Fibroblast of skin of abdomen (primary cell): ENCODE measurements at regions not wholly inside any gene's neighbourhood (a gene's known extent, or its start where the extent isn't known, plus 50 kb on each side); places are given as distances from the start of the nearest gene placed in this dataset.
"Not testable (repeated sequence)": the region's sequence is repeated elsewhere in the genome, so short reads cannot be mapped to it uniquely, and the experiment has no call there.

Source experiments
- DNase-seq: peaks from one replicate; pipeline ENCODE4 v3.0.0-alpha.2; 2013

GRCh38 chr5:143955141-143955540 is 143.2 kb downstream of the HMHB1 start:
- peak; percentile 59 for DNase-seq

- DNase-seq, result no peak
Observed at GRCh38 chr5:143957455-143957854, 145.5 kb downstream of the HMHB1 start.

GRCh38 chr5:143962201-143962600 is 150.2 kb downstream of the HMHB1 start:
- no peak for DNase-seq

GRCh38 chr5:143964919-143965318 is 153.0 kb downstream of the HMHB1 start:
- DNase-seq, result no peak

- no peak for DNase-seq
Observed at GRCh38 chr5:143966280-143966679, 154.3 kb downstream of the HMHB1 start.

GRCh38 chr5:143968071-143968878 is 156.3 kb downstream of the HMHB1 start:
- DNase-seq, result peak; percentile 85

- DNase-seq, result no peak
Observed at GRCh38 chr5:143970159-143970558, 158.2 kb downstream of the HMHB1 start.

- no peak for DNase-seq
Observed at GRCh38 chr5:143972068-143972467, 160.1 kb downstream of the HMHB1 start.

- DNase-seq, result no peak
Observed at GRCh38 chr5:143976055-143976454, 164.1 kb downstream of the HMHB1 start.

GRCh38 chr5:143977891-143978461 is 166.0 kb downstream of the HMHB1 start:
- DNase-seq, result no peak

GRCh38 chr5:143979044-143979690 is 167.2 kb downstream of the HMHB1 start:
- no peak for DNase-seq

- DNase-seq, result no peak
Observed at GRCh38 chr5:143980506-143980905, 168.5 kb downstream of the HMHB1 start.

GRCh38 chr5:143982957-143983356 is 171.0 kb downstream of the HMHB1 start:
- not testable (repeated sequence) for DNase-seq

GRCh38 chr5:143985832-143986515 is 174.0 kb downstream of the HMHB1 start:
- peak; percentile 94 for DNase-seq

- DNase-seq, result peak; percentile 89
Observed at GRCh38 chr5:143986516-143987212, 174.7 kb downstream of the HMHB1 start.

- DNase-seq, result no peak
Observed at GRCh38 chr5:143987264-143987663, 175.3 kb downstream of the HMHB1 start.

GRCh38 chr5:143987751-143988560 is 176.0 kb downstream of the HMHB1 start:
- no peak for DNase-seq

GRCh38 chr5:143992496-143992895 is 178.0 kb downstream of the YIPF5 start:
- DNase-seq, result no peak

- DNase-seq, result peak; percentile 54
Observed at GRCh38 chr5:144002876-144003275, 167.6 kb downstream of the YIPF5 start.

- no peak for DNase-seq
Observed at GRCh38 chr5:144003636-144004035, 166.8 kb downstream of the YIPF5 start.

- DNase-seq, result peak; percentile 25
Observed at GRCh38 chr5:144004146-144004545, 166.3 kb downstream of the YIPF5 start.

GRCh38 chr5:144004751-144005150 is 165.7 kb downstream of the YIPF5 start:
- DNase-seq, result no peak
